ENCODE measurements at regions not wholly inside any gene's neighbourhood (a gene's known extent, or its start where the extent isn't known, plus 50 kb on each side); places are given as distances from the start of the nearest gene placed in this dataset.

DNA sequence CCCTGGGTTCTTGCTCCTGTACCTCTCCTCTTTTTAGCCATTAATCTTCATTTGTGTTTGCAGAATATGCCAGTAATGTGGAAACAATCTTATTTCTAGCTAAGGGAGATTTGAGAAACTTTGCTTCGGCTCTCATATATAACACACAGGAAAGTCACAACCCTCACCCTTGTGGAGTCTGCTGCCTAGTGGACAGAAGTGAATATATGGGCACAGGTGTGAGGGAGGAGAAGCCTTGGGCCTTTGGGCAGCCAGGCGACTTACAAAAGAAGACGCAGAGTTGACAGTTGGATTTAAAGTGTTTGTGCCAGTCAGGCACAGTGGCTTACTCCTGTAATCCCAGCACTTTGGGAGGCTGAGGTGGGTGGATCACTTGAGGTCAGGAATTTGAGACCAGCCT, 181.8 kb upstream of the TBL1XR1 start:
- H3K27ac ChIP-seq (ENCODE audit: low read depth in 1 of 2, low read length in 2 of 2), result no peak overlapping the region
- no peaks in the 10 kb centered on the region for H3K27me3 ChIP-seq (ENCODE audit: control insufficient read depth in 4 of 4, insufficient read depth in 4 of 4, low read length in 3 of 4)
- TF ChIP-seq CTCF (IDR thresholded peaks at IDR 0.05; ENCODE audit: low read depth, low read length, missing input control), result peak; percentile 12
- TF ChIP-seq SP1 (IDR thresholded peaks at IDR 0.05), result no peak
- no peak for TF ChIP-seq MAX (IDR thresholded peaks at IDR 0.05)
- TF ChIP-seq HNF4A (conservative IDR thresholded peaks at IDR 0.05), result no peak
- TF ChIP-seq JUND (IDR thresholded peaks at IDR 0.05), result no peak
- no peak for TF ChIP-seq GABPA (IDR thresholded peaks at IDR 0.05 in 1 of 2, conservative IDR thresholded peaks at IDR 0.05 in 1 of 2)
- no peak for TF ChIP-seq EGR1 (IDR thresholded peaks at IDR 0.05; ENCODE audit: low read depth in 2 of 2)
- peak; percentile 57 to 68 for TF ChIP-seq RAD21 (IDR thresholded peaks at IDR 0.05)
- TF ChIP-seq FOXA1 (IDR thresholded peaks at IDR 0.05), result no peak
- TF ChIP-seq, protein P1, sequence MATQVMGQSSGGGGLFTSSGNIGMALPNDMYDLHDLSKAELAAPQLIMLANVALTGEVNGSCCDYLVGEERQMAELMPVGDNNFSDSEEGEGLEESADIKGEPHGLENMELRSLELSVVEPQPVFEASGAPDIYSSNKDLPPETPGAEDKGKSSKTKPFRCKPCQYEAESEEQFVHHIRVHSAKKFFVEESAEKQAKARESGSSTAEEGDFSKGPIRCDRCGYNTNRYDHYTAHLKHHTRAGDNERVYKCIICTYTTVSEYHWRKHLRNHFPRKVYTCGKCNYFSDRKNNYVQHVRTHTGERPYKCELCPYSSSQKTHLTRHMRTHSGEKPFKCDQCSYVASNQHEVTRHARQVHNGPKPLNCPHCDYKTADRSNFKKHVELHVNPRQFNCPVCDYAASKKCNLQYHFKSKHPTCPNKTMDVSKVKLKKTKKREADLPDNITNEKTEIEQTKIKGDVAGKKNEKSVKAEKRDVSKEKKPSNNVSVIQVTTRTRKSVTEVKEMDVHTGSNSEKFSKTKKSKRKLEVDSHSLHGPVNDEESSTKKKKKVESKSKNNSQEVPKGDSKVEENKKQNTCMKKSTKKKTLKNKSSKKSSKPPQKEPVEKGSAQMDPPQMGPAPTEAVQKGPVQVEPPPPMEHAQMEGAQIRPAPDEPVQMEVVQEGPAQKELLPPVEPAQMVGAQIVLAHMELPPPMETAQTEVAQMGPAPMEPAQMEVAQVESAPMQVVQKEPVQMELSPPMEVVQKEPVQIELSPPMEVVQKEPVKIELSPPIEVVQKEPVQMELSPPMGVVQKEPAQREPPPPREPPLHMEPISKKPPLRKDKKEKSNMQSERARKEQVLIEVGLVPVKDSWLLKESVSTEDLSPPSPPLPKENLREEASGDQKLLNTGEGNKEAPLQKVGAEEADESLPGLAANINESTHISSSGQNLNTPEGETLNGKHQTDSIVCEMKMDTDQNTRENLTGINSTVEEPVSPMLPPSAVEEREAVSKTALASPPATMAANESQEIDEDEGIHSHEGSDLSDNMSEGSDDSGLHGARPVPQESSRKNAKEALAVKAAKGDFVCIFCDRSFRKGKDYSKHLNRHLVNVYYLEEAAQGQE (IDR thresholded peaks at IDR 0.05), result no peak
- 90% methylated on average over 3 of the region's 3 CpGs for whole genome bisulfite sequencing
- no peaks in the 10 kb centered on the region for H3K4me1 ChIP-seq (ENCODE audit: control insufficient read depth in 4 of 4, insufficient read depth in 4 of 4, low read length in 3 of 4)
- no peak overlapping the region for H3K4me3 ChIP-seq (ENCODE audit: low read depth in 1 of 3, low read length in 3 of 3)
- no peaks in the 10 kb centered on the region for H3K9me3 ChIP-seq (ENCODE audit: control insufficient read depth in 4 of 4, low read length in 3 of 4)
- no peak for DNase-seq (ENCODE audit: low spot score)
- H3K36me3 ChIP-seq (ENCODE audit: control insufficient read depth in 4 of 4, insufficient read depth in 3 of 4, low read depth in 1 of 4, low read length in 3 of 4), result no peaks in the 10 kb centered on the region
- H3K9ac ChIP-seq (ENCODE audit: low read depth in 1 of 2, low read length in 2 of 2), result no peak overlapping the region

DNA sequence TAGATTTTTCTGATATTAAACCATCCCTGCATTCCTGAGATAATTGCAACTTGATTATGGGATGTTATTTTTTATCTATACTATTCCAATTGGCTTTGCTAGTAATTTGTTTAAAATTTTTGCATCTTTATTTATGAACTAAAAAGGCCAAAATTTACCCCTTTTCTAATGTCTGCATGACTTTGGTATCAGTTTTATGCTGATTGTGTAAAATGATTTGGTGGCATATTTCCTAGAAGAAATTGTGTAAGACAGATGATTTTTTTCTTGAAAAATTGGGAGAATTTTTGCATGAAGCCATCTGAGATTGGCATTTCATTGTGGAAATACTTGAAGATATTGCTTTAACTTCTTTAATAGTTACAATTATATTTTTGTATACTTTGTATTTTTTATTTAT, 183.8 kb upstream of the TBL1XR1 start:
- H3K4me1 ChIP-seq (ENCODE audit: control insufficient read depth in 4 of 4, insufficient read depth in 4 of 4, low read length in 3 of 4), result no peaks in the 10 kb centered on the region
- H3K4me3 ChIP-seq (ENCODE audit: low read depth in 1 of 3, low read length in 3 of 3), result no peak overlapping the region
- no peaks in the 10 kb centered on the region for H3K9me3 ChIP-seq (ENCODE audit: control insufficient read depth in 4 of 4, low read length in 3 of 4)
- H3K27me3 ChIP-seq (ENCODE audit: control insufficient read depth in 4 of 4, insufficient read depth in 4 of 4, low read length in 3 of 4), result no peaks in the 10 kb centered on the region
- no peak for DNase-seq (ENCODE audit: low spot score)
- H3K36me3 ChIP-seq (ENCODE audit: control insufficient read depth in 4 of 4, insufficient read depth in 3 of 4, low read depth in 1 of 4, low read length in 3 of 4), result no peaks in the 10 kb centered on the region
- TF ChIP-seq YY1 (IDR thresholded peaks at IDR 0.05) (no peak), ATF3 (IDR thresholded peaks at IDR 0.05) (no peak), TAF1 (conservative IDR thresholded peaks at IDR 0.05) (no peak), GABPA (IDR thresholded peaks at IDR 0.05 in 1 of 2, conservative IDR thresholded peaks at IDR 0.05 in 1 of 2) (no peak), HNF4G (IDR thresholded peaks at IDR 0.05) (no peak)
- TF ChIP-seq, protein P2, sequence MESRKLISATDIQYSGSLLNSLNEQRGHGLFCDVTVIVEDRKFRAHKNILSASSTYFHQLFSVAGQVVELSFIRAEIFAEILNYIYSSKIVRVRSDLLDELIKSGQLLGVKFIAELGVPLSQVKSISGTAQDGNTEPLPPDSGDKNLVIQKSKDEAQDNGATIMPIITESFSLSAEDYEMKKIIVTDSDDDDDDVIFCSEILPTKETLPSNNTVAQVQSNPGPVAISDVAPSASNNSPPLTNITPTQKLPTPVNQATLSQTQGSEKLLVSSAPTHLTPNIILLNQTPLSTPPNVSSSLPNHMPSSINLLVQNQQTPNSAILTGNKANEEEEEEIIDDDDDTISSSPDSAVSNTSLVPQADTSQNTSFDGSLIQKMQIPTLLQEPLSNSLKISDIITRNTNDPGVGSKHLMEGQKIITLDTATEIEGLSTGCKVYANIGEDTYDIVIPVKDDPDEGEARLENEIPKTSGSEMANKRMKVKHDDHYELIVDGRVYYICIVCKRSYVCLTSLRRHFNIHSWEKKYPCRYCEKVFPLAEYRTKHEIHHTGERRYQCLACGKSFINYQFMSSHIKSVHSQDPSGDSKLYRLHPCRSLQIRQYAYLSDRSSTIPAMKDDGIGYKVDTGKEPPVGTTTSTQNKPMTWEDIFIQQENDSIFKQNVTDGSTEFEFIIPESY (IDR thresholded peaks at IDR 0.05), result no peak
- no peak overlapping the region for H3K9ac ChIP-seq (ENCODE audit: low read depth in 1 of 2, low read length in 2 of 2)
- H3K27ac ChIP-seq (ENCODE audit: low read depth in 1 of 2, low read length in 2 of 2), result no peak overlapping the region
